Astrocyte (in vitro differentiated cells and primary cell): ENCODE measurements at regions not wholly inside any gene's neighbourhood (a gene's known extent, or its start where the extent isn't known, plus 50 kb on each side); places are given as distances from the start of the nearest gene placed in this dataset.

ENCODE experiments used
- CTCF ChIP-seq: IDR thresholded peaks from 2 replicates; pipeline ENCODE4 v1.5.1; 2011; ENCODE audit warnings: low read depth, mild to moderate bottlenecking, inconsistent platforms, low read length, moderate library complexity; ENCODE audit not compliant: insufficient read depth
- EZH2 ChIP-seq: IDR thresholded peaks from 2 replicates; pipeline ENCODE4 v1.6.1; 2012; ENCODE audit warnings: mild to moderate bottlenecking, low read length, inconsistent platforms; ENCODE audit not compliant: insufficient read depth

GRCh38 chr4:189301692-189302091, 639.0 kb upstream of the FRG1 start:
- TF ChIP-seq EZH2: no peak
- no peak for TF ChIP-seq CTCF
